ES-I3 (cell line): ENCODE measurements at regions not wholly inside any gene's neighbourhood (a gene's known extent, or its start where the extent isn't known, plus 50 kb on each side); places are given as distances from the start of the nearest gene placed in this dataset.
"Not testable (repeated sequence)": the region's sequence is repeated elsewhere in the genome, so short reads cannot be mapped to it uniquely, and the experiment has no call there.

Experiments
- H3K36me3 ChIP-seq: 2 replicates; pipeline ENCODE4 v1.6.1; 2013; ENCODE audit warnings: mild to moderate bottlenecking, low read length, control low read depth, moderate library complexity; ENCODE audit not compliant: insufficient read depth
- H3K4me1 ChIP-seq: 2 replicates; pipeline ENCODE4 v1.6.1; 2013; ENCODE audit warnings: mild to moderate bottlenecking, control low read depth, low read length; ENCODE audit not compliant: insufficient read depth
- H3K9ac ChIP-seq: 2 replicates; pipeline ENCODE4 v1.6.1; 2013; ENCODE audit warnings: low read depth, mild to moderate bottlenecking, low read length, moderate library complexity
- H3K9me3 ChIP-seq: 2 replicates; pipeline ENCODE4 v1.6.1; 2013; ENCODE audit warnings: mild to moderate bottlenecking, low read length, moderate library complexity; ENCODE audit not compliant: control insufficient read depth, insufficient read depth

GRCh38 chrX:110514509-110514908 is 155.9 kb downstream of the RTL9 start:
- Histone ChIP-seq H3K4me1 (peaks cover 15% of the 10 kb centered on the region), H3K9ac (no peak overlapping the region), H3K36me3 (no peaks in the 10 kb centered on the region), H3K9me3 (no peaks in the 10 kb centered on the region; the same call in 1 of the 2 replicates)

- H3K9me3 ChIP-seq, result no peaks in the 10 kb centered on the region
- no peak overlapping the region for H3K9ac ChIP-seq
- H3K4me1 ChIP-seq, result peaks cover 6% of the 10 kb centered on the region
- no peaks in the 10 kb centered on the region for H3K36me3 ChIP-seq
Observed at GRCh38 chrX:110519501-110519900, 160.9 kb downstream of the RTL9 start.

DNA sequence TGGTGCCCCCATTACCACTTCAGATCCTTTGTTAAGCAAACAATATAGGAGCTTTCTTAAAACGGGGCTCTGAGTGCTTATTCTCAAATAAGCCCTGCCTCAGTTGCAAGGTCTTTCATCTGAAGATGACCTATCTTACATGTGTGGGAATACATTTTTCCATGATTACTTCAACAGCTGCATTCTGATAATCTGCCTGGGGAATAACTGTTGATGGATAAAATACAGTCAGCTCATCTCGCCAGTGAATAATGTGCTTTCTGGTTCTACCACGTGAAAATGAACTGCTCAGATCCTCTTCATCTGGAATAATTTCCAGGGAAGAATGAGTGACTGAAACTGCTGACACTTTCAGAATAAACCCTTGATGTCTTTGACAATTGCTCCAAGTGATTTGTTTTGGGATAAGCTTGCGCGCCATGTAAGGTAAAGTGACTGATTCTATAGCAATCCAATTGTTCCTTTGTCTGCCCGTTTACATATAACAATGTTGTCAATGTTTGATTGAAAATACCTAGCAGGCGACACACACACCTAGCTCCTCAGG is 161.3 kb downstream of the RTL9 start:
- peaks cover 6% of the 10 kb centered on the region for H3K4me1 ChIP-seq
- H3K9me3 ChIP-seq, result no peaks in the 10 kb centered on the region
- no peaks in the 10 kb centered on the region for H3K36me3 ChIP-seq
- no peak overlapping the region for H3K9ac ChIP-seq

GRCh38 chrX:110520652-110521051 is 162.0 kb downstream of the RTL9 start:
- not testable (repeated sequence) for H3K36me3 ChIP-seq, H3K9me3 ChIP-seq, H3K4me1 ChIP-seq, H3K9ac ChIP-seq

- H3K9ac ChIP-seq, result no peak overlapping the region
- H3K9me3 ChIP-seq, result no peaks in the 10 kb centered on the region
- H3K4me1 ChIP-seq, result no peaks in the 10 kb centered on the region
- no peaks in the 10 kb centered on the region for H3K36me3 ChIP-seq
Observed at GRCh38 chrX:110531873-110532580, 173.4 kb downstream of the RTL9 start.

- no peak overlapping the region for H3K9ac ChIP-seq
- H3K36me3 ChIP-seq, result no peaks in the 10 kb centered on the region
- H3K4me1 ChIP-seq, result no peaks in the 10 kb centered on the region
- no peaks in the 10 kb centered on the region for H3K9me3 ChIP-seq
Observed at GRCh38 chrX:110532581-110532931, 173.9 kb downstream of the RTL9 start.

DNA sequence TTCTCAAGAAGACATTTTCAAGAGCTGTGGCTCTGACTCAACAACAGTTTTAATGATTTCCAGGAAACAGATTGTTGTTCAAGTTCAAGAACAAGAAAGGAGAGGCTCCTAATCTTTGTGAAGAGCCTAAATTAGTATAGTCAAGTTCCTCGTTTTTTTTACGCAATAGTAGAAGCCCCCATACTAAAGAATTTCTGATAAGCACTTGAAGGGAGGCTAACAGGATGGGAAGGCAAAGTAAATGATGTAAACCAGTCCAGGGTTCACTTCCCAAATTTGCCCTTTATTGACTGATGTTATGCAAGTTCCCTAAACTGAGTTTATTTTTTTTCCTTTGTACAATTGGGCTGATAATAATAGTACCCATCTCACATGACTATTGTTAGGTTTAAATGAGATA is 178.2 kb downstream of the RTL9 start:
- Histone ChIP-seq H3K9me3 (no peaks in the 10 kb centered on the region), H3K36me3 (no peaks in the 10 kb centered on the region), H3K9ac (no peak overlapping the region), H3K4me1 (no peaks in the 10 kb centered on the region)

GRCh38 chrX:110541266-110541665 is 182.6 kb downstream of the RTL9 start:
- Histone ChIP-seq H3K4me1 (no peaks in the 10 kb centered on the region), H3K9ac (no peak overlapping the region), H3K36me3 (no peaks in the 10 kb centered on the region), H3K9me3 (no peaks in the 10 kb centered on the region)

DNA sequence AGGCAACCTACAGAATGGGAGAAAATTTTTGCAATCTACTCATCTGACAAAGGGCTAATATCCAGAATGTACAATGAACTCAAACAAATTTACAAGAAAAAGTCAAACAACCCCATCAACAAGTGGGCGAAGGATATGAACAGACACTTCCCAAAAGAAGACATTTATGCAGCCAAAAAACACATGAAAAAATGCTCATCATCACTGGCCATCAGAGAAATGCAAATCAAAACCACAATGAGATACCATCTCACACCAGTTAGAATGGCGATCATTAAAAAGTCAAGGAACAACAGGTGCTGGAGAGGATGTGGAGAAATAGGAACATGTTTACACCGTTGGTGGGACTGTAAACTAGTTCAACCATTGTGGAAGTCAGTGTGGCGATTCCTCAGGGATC is 192.2 kb downstream of the RTL9 start:
- not testable (repeated sequence) for H3K36me3 ChIP-seq, H3K9me3 ChIP-seq, H3K4me1 ChIP-seq, H3K9ac ChIP-seq

DNA sequence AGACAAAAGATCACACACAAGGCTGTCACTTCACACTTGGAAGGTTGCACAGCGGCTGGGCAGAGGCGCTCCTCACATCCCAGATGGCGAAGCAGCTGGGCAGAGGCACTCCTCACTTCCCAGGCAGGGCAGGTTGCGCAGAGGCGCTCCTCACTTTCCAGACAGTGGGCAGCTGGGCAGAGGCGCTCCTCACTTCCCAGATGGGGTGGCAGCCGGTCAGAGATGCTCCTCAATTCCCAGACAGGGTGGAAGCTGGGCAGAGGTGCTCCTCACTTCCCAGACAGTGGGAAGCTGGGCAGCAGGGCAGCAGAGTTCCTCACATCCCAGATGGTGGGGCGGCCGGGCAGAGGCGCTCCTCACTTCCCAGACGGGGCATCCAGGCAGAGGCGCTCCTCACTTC is 199.2 kb downstream of the RTL9 start:
- Histone ChIP-seq H3K9ac (no peak overlapping the region), H3K9me3 (no peaks in the 10 kb centered on the region), H3K36me3 (no peaks in the 10 kb centered on the region), H3K4me1 (no peaks in the 10 kb centered on the region)

DNA sequence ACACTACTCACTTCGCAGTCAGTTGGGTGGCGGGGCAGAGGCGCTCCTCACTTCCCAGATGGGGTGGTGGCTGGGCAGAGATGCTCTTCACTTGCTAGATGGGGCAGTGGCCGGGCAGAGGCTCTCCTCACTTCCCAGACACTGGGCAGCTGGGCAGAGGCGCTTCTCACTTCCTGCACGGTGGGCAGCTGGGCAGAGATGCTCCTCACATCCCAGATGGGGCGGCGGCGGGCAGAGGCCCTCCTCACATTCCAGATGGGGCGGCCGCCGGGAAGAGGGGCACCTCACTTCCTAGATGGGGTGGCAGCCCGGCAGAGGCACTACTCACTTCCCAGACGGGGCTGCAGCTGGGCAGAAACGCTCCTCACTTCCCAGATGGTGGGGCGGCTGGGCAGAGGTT is 199.8 kb downstream of the RTL9 start:
- Histone ChIP-seq H3K9me3 (no peaks in the 10 kb centered on the region), H3K36me3 (no peaks in the 10 kb centered on the region)

DNA sequence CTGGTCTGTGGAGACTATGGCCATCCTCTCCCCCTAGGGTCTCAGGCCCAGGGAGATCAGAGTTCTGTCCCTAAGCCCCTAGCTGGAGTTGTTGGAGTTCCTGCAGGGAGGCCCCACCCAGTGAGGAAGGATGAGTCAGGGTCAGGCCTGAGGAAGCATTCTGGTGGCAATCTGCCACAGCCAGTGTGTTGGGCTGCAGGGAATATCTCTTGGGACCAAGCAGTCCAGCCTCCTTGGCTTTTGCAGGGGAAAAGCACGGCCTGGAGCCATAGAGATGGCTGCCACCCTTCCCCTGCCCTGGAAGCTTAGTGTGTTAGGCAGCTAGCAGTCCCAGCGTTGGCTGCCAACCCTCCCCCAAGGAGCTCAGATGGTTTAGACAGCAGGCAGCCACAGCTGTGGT is 202.4 kb downstream of the RTL9 start:
- 0 out of 2 replicates have a peak, but pooled peaks cover under 1% of the 10 kb centered on the region for H3K9me3 ChIP-seq
- no peaks in the 10 kb centered on the region for H3K36me3 ChIP-seq
- no peak overlapping the region for H3K9ac ChIP-seq
- H3K4me1 ChIP-seq, result no peaks in the 10 kb centered on the region

More for the DNA sequence above, 199.8 kb downstream of the RTL9 start:
- Histone ChIP-seq H3K9ac (no peak overlapping the region), H3K4me1 (no peaks in the 10 kb centered on the region)

DNA sequence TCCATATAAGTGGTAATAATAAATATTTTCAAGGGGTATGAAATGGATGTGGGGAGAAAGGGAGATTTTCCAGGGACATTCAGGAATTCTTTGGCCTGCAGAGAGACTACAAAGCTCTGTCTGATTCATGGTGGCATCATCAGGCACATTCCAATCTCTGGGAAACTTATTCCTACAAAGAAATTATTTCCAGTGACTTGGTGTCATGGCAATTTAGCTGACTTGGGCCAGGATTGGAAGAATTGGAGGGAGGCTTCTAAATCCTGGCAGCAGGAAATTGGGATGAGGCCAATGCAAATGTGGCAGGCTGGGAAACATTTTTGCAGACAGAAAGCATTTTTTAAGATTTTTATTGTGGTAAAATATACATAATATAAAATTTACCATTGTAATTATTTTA is 204.6 kb downstream of the RTL9 start:
- Histone ChIP-seq H3K9ac (no peak overlapping the region), H3K9me3 (0 out of 2 replicates have a peak, but pooled peaks cover 3% of the 10 kb centered on the region), H3K4me1 (no peaks in the 10 kb centered on the region), H3K36me3 (no peaks in the 10 kb centered on the region)

DNA sequence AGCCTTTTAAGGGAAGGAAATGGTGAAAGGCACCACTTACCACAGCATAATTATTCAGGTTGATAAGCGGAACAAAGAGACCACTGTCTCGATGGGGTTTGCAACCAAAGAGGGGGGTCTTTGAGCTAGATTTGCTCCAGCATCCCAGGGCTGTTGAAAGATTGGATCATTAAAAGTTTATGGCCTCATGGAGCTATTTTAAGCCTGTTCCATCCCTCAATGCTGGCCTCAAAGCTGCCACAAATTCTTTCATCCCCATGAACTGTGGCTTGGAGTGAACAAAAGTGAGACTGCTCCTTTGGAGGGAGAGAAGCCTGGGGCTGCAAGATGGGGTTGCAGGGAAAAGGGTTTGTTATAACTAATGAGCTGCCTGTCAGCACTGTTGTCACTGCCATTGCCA is 209.8 kb downstream of the RTL9 start:
- Histone ChIP-seq H3K9ac (no peak overlapping the region), H3K36me3 (no peaks in the 10 kb centered on the region), H3K4me1 (no peaks in the 10 kb centered on the region), H3K9me3 (0 out of 2 replicates have a peak, but pooled peaks cover 3% of the 10 kb centered on the region)

DNA sequence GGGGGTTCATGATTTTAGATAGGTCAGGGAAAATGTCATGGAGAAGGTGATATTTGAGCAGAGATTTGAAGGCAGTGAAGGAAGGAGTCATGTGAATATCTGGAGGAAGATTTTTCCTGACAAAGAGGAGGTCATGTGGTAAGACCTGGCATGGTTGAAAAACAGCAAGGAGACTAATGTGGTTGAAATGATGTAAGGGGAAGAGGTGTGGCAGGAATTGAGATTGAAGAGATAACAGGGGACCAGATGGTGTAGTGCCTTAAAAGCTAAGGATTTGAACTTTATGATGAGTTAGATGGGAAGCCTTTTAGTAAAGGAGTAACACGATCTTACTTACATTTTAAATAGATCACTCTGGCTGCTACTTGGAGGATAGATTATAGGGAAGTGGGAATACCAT is 210.9 kb downstream of the RTL9 start:
- no peak overlapping the region for H3K9ac ChIP-seq

More for the DNA sequence above, 210.9 kb downstream of the RTL9 start:
- Histone ChIP-seq H3K36me3 (no peaks in the 10 kb centered on the region), H3K9me3 (0 out of 2 replicates have a peak, but pooled peaks cover 3% of the 10 kb centered on the region), H3K4me1 (no peaks in the 10 kb centered on the region)
